UCSD-AML1 (cell line): ENCODE measurements at regions not wholly inside any gene's neighbourhood (a gene's known extent, or its start where the extent isn't known, plus 50 kb on each side); places are given as distances from the start of the nearest gene placed in this dataset.
"Not testable (repeated sequence)": the region's sequence is repeated elsewhere in the genome, so short reads cannot be mapped to it uniquely, and the experiment has no call there.

Experiments used
- DNase-seq: peaks from one replicate; lab custom pipeline; 2025; ENCODE audit not compliant: unreplicated experiment; lab: John Stamatoyannopoulos, UW

DNA sequence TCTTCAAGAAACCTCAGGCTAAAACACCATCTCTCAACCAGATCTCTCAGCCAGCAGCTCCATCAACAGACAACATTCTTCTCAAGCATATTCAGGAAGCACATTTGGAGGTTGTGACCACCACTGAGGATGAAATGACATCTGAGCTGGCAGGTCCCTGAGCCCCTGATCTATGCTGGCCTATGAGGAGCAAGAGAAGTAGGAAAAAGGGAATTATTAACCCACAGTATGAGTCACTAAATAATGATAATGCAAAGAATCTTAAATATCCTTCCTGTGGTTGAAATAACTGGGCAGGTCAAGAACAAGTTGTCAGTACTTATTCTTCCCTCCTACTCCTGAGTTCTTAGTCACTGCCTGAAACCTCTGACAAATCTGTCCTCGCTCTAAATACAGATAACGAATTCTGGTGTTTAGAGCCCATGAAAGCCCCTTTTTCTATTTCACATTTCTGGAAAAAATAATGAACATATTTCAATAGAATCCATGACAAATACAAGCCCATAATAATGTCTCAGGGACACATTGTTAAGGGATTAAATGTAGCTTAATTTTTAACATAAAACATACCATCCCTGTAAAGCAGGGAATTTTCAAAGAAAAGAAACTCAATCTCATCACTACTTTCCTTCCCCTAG is 225.8 kb upstream of the IRS2 start:
- no peak for DNase-seq

DNA sequence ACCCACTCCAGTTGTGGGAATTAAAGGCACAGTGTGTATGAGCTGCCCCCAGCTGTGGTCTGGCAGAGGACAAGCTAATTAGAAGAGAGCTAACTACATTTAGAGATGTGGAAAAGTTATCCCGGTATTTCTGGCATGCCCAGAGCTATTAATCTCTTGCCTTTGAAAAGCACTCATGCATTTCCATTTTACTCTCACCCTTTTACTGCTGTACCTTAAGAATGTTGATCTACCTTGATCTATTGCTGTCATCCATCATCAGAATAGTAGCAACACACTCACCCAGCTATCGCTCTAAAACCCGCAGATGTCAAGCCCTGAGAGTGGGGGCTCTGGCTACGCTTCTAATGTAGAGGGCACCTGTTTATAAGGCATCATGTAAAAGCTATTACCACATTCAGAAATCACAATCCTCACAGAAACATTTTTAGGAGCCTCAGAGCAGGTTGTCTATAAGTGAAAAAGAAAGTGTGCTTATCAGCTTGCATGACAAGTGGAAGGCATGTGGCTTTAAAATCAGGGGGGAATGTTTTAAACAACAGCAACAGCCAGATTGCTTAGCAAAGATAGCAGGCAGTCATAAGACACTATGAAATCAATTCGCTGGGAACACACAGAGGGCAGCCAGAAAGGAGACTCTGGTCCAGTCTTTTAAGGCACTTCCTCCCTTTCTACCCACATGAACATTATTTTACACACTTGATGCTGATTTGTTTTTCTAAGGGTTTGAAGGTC is 224.2 kb upstream of the IRS2 start:
- no peak for DNase-seq

DNA sequence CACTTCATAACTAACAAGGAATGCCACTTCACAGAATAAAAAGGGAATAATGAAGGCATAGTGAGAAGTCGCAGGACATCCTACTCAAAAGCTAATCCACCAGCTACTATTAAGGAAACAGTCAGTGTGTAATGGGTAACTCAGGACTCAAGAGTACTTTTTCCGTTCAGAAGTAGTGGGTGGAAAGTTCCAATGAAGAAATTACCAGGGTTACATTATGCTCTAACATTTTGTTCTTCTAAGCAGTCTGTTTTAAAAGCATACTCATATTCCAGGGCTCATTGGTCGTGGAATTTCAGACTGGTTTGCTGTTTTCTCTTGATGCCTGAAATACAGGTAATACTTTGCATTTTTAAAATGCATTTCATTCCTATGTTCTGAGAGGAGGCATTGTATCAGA is 222.4 kb upstream of the IRS2 start:
- DNase-seq, result no peak

DNA sequence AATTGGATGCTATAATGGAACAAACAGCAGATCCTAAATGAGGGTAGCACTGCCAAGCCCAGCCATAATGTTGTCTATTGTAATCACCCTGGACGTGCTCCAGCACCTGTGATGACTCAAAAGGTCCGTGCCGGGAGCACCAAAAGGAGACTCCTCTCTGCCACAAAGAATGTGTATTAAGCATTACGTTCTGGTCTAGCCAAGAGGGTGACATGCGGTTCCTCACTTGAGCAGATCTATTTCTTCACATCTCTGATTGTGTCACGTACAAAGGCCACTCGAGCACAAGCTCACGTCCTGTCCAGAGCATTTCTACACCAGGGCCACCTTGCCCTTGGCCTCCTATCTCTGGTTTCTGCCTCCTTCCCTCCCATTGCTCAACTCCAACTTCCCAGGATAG is 219.9 kb upstream of the IRS2 start:
- DNase-seq, result no peak

DNA sequence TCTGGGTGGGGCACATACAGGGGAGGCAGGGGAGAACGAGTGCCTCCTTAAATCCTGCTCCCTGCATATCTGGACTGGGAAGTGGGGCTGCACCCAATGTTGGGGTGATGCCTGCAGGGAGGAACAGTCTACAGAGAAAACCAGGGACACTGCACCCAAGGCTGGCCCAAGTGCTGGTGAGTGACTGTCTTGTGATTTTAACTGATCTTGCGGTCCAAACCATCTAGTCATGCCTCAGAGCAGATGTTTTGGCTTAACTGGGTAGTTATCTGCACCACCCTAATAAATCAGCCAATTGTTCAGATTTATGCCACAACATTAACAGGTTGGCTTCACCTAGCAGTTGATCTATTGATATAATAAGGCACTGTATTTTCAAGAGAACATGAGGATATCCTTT is 219.2 kb upstream of the IRS2 start:
- DNase-seq, result no peak

DNA sequence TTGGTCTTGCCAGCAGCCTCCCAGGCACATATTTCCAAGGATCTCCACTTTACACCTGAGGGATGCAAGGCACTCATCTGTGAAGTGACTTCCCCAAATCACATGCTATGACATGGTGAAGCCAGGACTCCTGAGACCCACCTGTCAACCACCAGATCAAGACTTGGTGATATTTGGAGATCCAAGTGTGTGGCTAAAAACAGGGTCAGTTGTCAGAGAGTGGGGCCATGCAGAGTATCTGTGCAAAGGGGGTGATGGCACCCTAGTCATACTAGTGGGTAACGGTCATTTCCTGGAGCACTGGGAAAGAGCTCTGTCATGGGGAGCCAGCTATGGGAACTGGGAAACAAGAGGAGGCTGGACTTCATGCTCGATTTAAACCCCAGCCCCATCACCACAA is 218.4 kb upstream of the IRS2 start:
- DNase-seq, result no peak

DNA sequence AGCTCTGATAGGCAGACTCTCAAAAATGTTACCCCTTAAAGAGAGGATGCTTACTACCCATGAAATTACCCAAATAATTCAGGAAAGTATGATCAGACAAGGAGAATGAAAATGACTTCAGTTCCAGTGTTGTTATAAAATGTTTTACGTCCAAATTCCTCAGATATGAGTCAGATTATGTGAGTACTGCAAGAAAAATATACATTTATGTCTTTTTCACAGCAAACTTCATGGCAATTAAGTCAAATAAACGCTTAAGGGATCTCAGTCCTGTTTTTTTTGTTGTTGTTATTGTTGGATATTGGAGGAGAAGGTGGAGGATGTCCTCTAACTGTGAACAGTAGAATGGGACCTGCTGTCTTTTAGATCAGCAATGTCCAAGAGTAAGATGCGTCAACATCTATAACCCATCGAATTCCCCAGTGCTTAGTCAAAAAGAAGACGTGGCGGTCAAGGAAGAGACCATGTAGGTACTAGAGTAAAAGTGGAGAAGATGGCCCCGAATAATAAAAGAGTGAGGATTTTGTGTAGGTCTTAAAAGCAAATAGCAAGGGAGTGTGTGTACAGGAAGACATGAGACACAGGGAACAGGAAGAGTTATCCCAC is 215.4 kb upstream of the IRS2 start:
- no peak for DNase-seq

DNA sequence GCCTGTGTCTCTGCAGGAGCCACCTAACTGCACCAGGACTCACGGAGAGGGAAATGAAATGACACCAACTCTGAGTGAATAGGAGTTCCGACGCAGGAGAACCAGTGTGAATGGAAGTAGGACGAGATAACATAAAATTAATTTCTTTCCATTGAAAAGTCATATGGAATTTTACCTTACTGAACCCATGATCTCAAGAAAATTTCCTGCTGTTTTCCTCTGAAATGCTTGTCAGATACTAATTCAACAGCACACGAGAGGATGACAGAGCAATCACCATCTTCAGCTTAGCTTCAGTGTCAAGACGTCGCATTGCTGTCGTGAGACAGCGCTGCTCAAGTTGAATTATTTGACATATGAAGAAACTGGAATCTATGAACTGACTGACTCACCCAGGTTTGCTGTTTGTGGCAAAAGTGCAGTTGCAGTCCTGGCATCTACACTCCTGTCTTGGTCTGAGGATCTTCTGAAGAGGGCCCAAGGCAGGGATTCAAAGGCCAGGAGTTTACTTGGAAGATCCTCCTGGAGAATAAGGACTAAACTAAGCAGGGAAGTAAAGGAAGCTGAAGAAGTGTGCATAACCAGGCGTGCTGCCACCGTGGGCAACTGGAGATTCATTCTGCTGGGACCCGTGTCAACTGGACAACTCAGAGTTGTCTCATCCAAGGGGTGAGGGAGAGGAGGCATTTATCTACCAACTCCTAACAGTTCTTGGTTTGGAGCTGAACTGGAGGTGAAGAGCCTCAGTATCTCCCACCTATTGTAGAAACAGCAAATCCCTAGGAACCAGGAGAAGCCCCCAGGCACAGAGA is 214.4 kb upstream of the IRS2 start:
- DNase-seq, result no peak

DNA sequence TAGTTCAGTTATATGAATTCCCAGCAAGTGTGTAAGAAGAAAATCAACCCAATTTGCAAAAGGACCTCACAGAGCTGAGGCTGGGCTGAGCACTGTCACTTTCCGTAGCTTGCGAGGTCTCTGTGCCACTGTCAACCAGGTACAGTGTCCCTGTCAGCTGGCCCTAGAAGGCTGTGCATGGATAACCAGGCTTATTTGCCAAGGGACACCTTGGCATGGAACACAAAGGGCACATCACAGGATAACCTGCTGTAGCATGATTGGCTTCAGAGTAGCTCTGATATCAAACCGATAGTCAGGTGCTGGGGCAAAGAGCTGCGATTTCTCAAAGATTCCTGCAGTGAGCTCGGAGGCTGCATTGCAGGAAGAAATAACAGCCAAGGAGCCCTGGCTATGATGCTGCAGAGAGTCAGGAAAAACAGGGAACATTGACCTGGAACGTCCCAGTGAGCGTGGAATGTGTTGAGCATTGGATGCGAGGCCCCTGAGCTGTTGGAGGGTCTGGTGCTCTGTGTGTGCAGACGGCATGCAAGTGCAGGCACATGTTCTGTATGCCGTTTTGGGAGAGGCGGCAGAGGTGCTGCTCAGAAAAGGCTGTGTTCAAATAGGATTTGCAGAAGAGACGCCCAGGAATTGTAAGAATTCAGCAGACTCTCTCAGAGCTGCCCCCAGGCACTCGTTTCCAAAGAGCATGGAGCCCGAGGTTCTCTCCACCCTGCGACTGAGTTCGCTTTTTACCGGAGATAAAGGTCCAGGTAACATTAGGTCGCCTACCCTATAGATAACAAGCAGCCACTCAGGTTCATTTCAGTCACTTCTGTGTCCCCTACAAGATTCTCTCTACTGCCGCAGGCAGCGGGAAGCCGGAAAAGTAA is 213.5 kb upstream of the IRS2 start:
- no peak for DNase-seq

DNA sequence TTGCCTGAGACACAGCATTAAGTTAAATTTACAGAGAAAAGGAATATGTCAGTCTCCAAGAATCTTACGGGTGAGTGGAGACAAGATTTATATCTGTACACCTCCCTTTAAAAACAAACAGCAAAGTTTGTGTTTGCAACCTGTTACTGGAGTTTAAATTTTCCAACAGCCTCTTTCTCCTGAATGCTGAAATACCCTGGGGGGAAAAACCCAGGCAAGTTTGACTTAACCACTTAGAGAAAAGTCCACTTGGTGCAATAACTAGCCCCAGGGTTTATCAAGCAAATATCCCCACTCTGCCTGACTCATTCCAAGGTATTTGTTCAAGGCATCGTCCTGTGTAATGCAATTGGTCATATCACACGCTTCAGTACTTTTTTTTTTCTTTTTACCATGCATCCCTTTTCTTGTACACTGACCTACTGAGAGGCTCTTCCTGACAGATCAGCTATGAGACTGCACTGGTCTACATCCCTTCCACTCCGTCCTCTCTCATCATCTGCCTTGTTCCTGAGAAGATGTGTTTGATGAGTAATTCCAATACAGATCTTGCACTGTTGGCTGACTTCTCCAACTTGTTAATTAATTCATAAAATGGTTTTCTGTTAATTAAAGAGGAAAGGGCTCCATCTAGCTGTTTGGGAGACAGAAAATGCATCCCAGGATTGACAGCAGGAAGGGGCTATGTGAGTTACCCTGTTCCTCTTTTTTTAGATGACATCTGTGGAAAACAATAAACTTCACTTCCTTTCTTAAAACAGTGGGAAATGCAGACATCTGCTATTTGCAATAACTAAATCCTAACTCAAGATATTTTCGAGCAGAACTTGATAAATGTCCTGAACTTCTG is 212.5 kb upstream of the IRS2 start:
- DNase-seq, result no peak

DNA sequence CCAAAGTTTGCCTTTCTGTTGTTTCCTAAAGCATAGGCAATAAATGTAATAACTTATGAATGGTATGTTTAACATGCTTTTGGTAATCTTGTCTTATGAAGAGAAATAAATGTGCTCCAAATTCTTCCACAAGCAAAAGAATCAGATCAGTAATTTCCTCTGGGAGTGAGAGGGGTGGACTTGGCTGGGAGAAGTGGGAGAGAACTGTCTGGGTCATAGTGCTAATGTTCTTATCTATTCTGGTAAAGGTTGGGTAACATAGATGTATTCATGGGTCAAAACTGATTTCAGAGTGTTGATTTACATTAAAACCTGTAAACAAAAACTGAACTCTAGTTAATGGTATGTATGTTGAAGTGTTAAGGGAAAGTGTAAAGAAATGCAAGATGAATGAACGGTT is 211.7 kb upstream of the IRS2 start:
- DNase-seq, result no peak

DNA sequence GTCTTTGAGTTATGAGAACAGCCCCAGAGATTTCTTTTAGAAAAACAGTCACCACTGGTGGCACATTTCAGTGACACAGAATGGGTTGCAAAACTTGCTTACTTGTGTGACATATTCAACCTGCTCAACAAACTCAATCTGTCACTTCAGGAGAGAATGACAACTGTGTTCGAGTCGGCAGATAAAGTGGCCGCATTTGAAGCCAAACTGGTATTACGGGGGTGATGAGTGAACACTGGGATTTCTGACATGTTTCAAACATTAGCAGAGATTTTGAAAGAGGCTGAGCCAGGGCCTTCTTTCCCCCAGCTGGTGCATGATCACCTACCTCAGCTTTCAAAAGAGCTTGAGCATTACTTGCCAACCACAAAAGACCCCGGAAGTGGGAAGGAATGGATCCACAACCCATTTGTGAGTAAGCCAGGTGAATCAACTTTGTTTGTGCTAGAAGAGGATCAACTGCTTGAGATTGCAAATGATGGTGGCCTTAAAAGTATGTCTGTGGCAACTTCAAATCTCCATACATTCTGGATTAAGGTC is 210.7 kb upstream of the IRS2 start:
- DNase-seq, result not testable (repeated sequence)

DNA sequence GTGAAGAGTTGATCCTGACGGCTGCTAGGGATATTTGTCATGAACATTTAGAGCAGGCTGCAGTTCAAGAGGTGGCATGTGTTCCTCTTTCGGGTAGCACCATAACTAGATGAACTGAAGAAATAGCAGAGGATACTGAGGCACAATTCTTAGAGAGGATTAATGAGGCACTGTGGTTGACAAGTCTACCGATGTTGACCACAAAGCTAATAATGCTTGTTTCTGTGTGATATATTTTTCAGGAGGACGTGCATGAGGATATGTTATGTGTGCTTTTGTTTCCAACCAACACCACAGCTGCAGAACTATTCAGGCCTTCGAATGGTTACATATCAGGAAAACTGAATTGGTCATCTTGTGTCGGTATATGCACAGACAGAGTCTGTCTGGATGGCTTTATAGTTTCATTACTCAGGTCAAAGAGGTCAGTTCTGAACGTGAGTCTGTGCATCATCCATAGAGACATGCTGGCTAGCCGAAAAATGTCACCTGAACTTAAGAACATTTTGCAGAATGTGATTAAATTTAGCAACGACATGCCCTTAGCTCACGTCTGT is 210.1 kb upstream of the IRS2 start:
- no peak for DNase-seq

DNA sequence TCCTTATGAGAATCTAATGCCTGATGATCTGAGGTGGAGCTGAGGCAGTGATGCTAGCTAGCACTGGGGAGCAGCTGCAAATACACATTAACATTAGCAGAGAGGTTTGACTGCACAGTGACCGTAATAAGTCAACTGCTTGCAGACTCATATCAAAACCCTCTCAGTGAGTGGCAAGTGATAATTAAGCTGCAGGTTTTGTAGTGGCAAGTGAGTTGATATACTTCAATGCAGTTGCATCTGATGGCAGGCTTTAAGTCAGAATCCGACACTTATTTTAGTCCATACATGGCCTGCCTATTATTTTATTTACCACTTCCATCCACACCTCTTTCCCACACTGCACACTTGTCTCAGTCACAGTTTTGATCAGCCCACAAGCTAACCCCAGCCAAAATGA is 209.2 kb upstream of the IRS2 start:
- DNase-seq, result no peak

DNA sequence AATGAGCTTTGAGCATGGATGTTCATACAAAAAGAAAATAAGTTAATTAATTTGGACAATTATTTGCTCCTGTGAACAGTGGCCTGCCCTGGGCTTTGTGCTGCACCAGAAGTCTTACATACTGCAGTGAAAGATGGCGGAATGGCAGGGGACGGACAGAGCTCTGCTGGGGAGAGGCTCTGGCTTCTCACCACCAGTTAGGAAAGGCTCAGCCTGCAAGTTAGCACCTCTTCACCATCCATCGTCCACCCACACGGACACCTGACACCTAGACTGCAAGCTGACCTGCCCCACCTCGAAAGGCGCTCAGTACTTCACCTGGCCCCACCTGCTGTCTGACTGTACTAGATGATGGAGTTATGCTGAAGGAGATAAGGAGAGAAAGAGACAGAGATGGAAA is 203.9 kb upstream of the IRS2 start:
- no peak for DNase-seq

DNA sequence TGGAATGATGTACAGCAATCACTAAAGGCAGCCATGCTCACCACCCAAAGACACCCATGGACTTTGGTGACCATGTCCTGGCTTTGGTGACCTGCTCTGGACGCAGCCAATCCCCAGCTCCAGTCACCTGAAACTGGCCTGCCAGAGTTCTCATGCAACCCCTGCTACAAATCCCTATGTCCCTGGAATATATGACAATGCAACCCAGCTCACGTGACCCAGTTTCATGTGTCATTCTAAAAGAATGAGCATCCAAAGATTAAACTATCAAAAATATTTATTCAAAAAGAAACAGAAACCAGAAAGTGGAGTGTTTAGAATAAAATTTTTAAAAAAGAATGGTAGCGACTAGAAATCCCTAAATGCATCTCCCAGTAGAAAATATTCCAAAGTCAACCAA is 203.3 kb upstream of the IRS2 start:
- DNase-seq, result no peak

DNA sequence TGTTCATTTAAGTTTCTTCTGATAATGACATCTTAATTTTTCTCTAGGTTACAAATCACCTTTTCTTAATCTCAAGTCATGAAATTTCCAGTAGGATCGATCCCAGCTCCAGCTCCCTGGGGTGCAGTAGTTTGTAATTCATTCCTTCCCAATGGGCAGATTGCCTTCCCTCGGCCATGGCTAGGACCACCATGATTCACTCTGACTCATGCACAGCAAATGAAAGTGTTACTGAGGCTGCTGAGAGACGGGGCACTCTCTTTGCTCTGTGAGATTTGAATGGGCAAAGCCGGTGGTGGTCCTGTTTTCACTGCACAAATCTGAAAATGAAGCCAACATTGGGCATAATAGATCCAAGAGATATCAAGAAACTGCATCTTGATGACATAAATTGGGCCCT is 202.8 kb upstream of the IRS2 start:
- DNase-seq, result no peak

DNA sequence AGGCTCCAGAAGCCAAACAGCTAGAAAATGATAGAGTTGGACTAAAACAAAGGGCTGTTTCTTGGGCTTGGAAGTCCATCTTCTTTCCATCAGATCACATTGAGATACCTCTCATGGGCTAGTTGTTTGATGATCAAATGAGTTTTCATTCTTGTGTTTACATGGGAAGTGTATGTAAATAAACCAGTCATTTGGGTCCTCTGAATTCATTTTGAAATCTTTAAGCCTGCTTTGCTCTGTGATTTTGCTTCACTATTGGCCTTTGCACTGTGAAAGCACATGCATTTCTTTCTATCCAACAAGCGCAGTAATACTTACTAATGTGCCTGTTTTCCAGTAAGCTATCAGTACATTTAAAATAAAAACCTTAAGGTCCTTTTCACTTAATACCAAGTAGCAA is 200.5 kb upstream of the IRS2 start:
- no peak for DNase-seq

DNA sequence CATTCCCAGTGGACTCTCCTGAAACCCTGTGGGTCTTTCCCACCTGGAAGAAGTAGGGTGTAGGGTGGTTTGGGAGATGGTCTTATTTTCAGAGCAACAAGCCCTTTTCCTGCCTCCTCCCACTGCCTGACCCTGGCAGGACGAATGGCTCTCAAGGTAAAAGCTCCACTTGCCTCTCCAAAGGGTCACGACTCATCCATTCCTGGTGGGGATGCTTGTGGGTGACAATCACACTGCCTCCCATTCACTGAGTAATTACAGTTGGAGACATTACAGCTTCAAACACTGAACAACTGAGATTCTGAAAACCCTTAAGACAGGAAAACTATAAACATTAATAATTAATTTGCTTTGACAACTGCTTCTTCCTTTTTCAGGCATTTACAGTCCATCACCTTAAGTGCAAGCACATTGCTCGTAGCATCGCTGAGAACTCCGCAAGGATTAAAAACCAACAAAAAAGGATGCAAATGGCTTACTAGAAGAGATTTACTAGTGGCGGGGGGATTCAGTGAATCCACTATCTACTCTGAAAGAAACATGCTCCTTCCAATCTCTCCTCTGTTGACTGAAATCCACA is 199.6 kb upstream of the IRS2 start:
- DNase-seq, result no peak
